ENCODE measurements at regions not wholly inside any gene's neighbourhood (a gene's known extent, or its start where the extent isn't known, plus 50 kb on each side); places are given as distances from the start of the nearest gene placed in this dataset.
A peak's percentile ranks its signal among the peaks of the same experiment; 100 is the strongest.

- no peak for TF ChIP-seq CTCF (IDR thresholded peaks at IDR 0.05)
- no peak for TF ChIP-seq POLR2AphosphoS5 (IDR thresholded peaks at IDR 0.05)
- no peak for TF ChIP-seq POLR2A (IDR thresholded peaks at IDR 0.05)
- no peak for TF ChIP-seq EP300 (IDR thresholded peaks at IDR 0.05)
- H3K27me3 ChIP-seq = peaks cover 0 to 27% (median 0%) of the 10 kb centered on the region in 3 donors
- no peaks in the 10 kb centered on the region for H3K4me1 ChIP-seq
- no peak overlapping the region for H3K4me3 ChIP-seq
- H3K9me3 ChIP-seq = no peaks in the 10 kb centered on the region
- no peak overlapping the region for H3K27ac ChIP-seq
- WGBS, 5 donors = 54 to 65% (median 62%) methylated on average over 18 to 19 of the region's 19 CpGs
- intact Hi-C loops (cut with DNase I; ENCODE audit: low total_unique reads) = no loop called here
- no peaks in the 10 kb centered on the region for H3K36me3 ChIP-seq
- peak in 1 of 2 donors; percentile 50 for DNase-seq
Measured at GRCh38 chr18:51447351-51448342, 250.2 kb upstream of the MEX3C start.

- TF ChIP-seq CTCF (IDR thresholded peaks at IDR 0.05) (no peak), EP300 (IDR thresholded peaks at IDR 0.05) (no peak), POLR2A (IDR thresholded peaks at IDR 0.05) (no peak), POLR2AphosphoS5 (IDR thresholded peaks at IDR 0.05) (no peak)
- H3K4me1 ChIP-seq = no peaks in the 10 kb centered on the region
Measured at GRCh38 chr18:51448949-51449348, 251.5 kb upstream of the MEX3C start.

GRCh38 chr18:51453594-51453993, 256.1 kb upstream of the MEX3C start:
- peaks cover 0 to 8% (median 0%) of the 10 kb centered on the region in 3 donors for H3K27me3 ChIP-seq
- no peaks in the 10 kb centered on the region for H3K4me1 ChIP-seq
- no peak overlapping the region for H3K4me3 ChIP-seq
- no peaks in the 10 kb centered on the region for H3K9me3 ChIP-seq
- WGBS, 5 donors = 87 to 91% (median 90%) methylated on average over 3 of the region's 3 CpGs
- DNase-seq = no peak
- no peaks in the 10 kb centered on the region for H3K36me3 ChIP-seq
- no peak for TF ChIP-seq POLR2AphosphoS5 (IDR thresholded peaks at IDR 0.05)
- TF ChIP-seq POLR2A (IDR thresholded peaks at IDR 0.05) = no peak
- no peak for TF ChIP-seq CTCF (IDR thresholded peaks at IDR 0.05)
- TF ChIP-seq EP300 (IDR thresholded peaks at IDR 0.05) = no peak
- H3K27ac ChIP-seq = no peak overlapping the region
- intact Hi-C loops (cut with DNase I; ENCODE audit: low total_unique reads) = no loop called here

More at GRCh38 chr18:51448949-51449348, 251.5 kb upstream of the MEX3C start:
- no peak overlapping the region for H3K4me3 ChIP-seq
- intact Hi-C loops (cut with DNase I; ENCODE audit: low total_unique reads) = no loop called here
- WGBS, 5 donors = 75 to 90% (median 84%) methylated on average over 9 of the region's 9 CpGs
- no peak for DNase-seq
- no peaks in the 10 kb centered on the region for H3K36me3 ChIP-seq
- H3K9me3 ChIP-seq = no peaks in the 10 kb centered on the region
- H3K27ac ChIP-seq = no peak overlapping the region
- H3K27me3 ChIP-seq = peaks cover 0 to 27% (median 0%) of the 10 kb centered on the region in 3 donors

GRCh38 chr18:51458861-51459260, 261.4 kb upstream of the MEX3C start:
- intact Hi-C loops (cut with DNase I; ENCODE audit: low total_unique reads) = no loop called here
- H3K27me3 ChIP-seq = no peaks in the 10 kb centered on the region
- 92 to 100% (median 97%) methylated on average over 1 of the region's 1 CpG for WGBS, 5 donors
- DNase-seq = no peak
- no peak for TF ChIP-seq CTCF (IDR thresholded peaks at IDR 0.05)
- no peak for TF ChIP-seq POLR2AphosphoS5 (IDR thresholded peaks at IDR 0.05)
- no peak for TF ChIP-seq EP300 (IDR thresholded peaks at IDR 0.05)
- no peak for TF ChIP-seq POLR2A (IDR thresholded peaks at IDR 0.05)
- H3K9me3 ChIP-seq = no peaks in the 10 kb centered on the region
- no peak overlapping the region for H3K27ac ChIP-seq
- no peak overlapping the region for H3K4me3 ChIP-seq
- no peaks in the 10 kb centered on the region for H3K4me1 ChIP-seq
- H3K36me3 ChIP-seq = no peaks in the 10 kb centered on the region

Data from stomach (tissue), 8 donors.